Adrenal gland (tissue), 9 donors: ENCODE measurements at regions not wholly inside any gene's neighbourhood (a gene's known extent, or its start where the extent isn't known, plus 50 kb on each side); places are given as distances from the start of the nearest gene placed in this dataset.
"Not testable (repeated sequence)": the region's sequence is repeated elsewhere in the genome, so short reads cannot be mapped to it uniquely, and the experiment has no call there.

Source experiments
- DNase-seq, 7 donors: peaks; one replicate each; pipeline ENCODE4 v3.0.0-alpha.2; 2019 to 2020
- H3K27ac ChIP-seq, 5 donors: fragments of 200-600 bp; sonication (generic) in 4 of 5; 1 replicate in 3 of 5; 2 replicates in 2 of 5; pipeline versions ENCODE4 v1.5.1 to v1.8.0; 2016 to 2020; ENCODE audit warnings: mild to moderate bottlenecking in 1 of 5
- H3K27me3 ChIP-seq: fragments of 200-600 bp; 2 replicates; pipeline ENCODE4 v1.8.0; 2021
- H3K36me3 ChIP-seq, 2 donors: fragments of 200-600 bp; replicated peaks in 1 of 2; 1 replicate in 1 of 2; 2 replicates in 1 of 2; pipeline versions ENCODE4 v1.5.1 to v1.8.0; 2018 to 2022
- H3K4me1 ChIP-seq, 2 donors: fragments of 200-600 bp; replicated peaks in 1 of 2; 1 replicate in 1 of 2; 2 replicates in 1 of 2; pipeline versions ENCODE4 v1.5.1 to v1.8.0; 2018 to 2021
- H3K4me3 ChIP-seq, 4 donors: fragments of 200-600 bp; sonication (generic) in 3 of 4; one replicate each; pipeline ENCODE4 v1.5.1; 2016 to 2018
- H3K9me3 ChIP-seq, 3 donors: fragments of 200-600 bp; sonication (generic) in 1 of 3; replicated peaks in 1 of 3; 1 replicate in 2 of 3; 2 replicates in 1 of 3; pipeline versions ENCODE4 v1.5.1 to v1.8.0; 2016 to 2021
- CTCF ChIP-seq, 6 experiments: fragments of 450-650 bp in 4 of 6; fragments of 200-600 bp in 2 of 6; sonication (generic) in 1 of 6; IDR thresholded peaks; 1 replicate in 5 of 6; 2 replicates in 1 of 6; pipeline versions ENCODE4 v1.5.1 to v1.8.0; 2016 to 2021; ENCODE audit warnings: antibody characterized with exemption in 6 of 6, mild to moderate bottlenecking in 2 of 6, moderate library complexity in 1 of 6
- POLR2A ChIP-seq, 2 donors: fragments of 450-650 bp; IDR thresholded peaks; one replicate each; pipeline ENCODE4 v1.6.1; 2017; ENCODE audit warnings: antibody characterized with exemption in 2 of 2, mild to moderate bottlenecking in 2 of 2, moderate library complexity in 1 of 2
- WGBS, 4 donors: extraction: QIAGEN DNeasy Blood & Tissue Kit in 2 of 4; methylation state at CpG; one replicate each; pipeline versions ENCODE4 v1.1.5 to v1.1.7; 2013 to 2017; 5-methylcytosine and 5-hydroxymethylcytosine counted together
- intact Hi-C, 2 donors: fragments of 100-400 bp; cut with DNase I; formaldehyde crosslinking; loops; one replicate each; pipeline versions ENCODE4 v1.14.1 to v1.15.0; 2022 to 2023
- donor health status: healthy with polysubstance abuse.
- donor health status: Bipolar disorder and iron deficiency.
- donor health status: DM: yes; HTN: yes; CAD: no.
- donor health status: DM: no; HTN: no; CAD: no.
- donor health status: DM: no; HTN: no; CAD: no.

- 80 to 100% (median 85%) methylated on average over 2 of the region's 2 CpGs for WGBS, 4 donors
- Histone ChIP-seq H3K9me3 (peaks cover 0 to 4% (median 0%) of the 10 kb centered on the region in 3 donors), H3K4me3 (no peak overlapping the region), H3K4me1 (no peaks in the 10 kb centered on the region), H3K36me3 (peaks cover 0 to 19% of the 10 kb centered on the region in 2 donors), H3K27ac (no peak overlapping the region), H3K27me3 (no peaks in the 10 kb centered on the region)
- DNase-seq = no peak
- no peak for TF ChIP-seq CTCF (IDR thresholded peaks at IDR 0.05)
- no peak for TF ChIP-seq POLR2A (IDR thresholded peaks at IDR 0.05)
- intact Hi-C loops = no loop called here
Observed at GRCh38 chr9:94445863-94446262, 109.0 kb upstream of the PCAT7 start.

- Histone ChIP-seq H3K4me3 (no peak overlapping the region), H3K36me3 (peaks cover 0 to 37% of the 10 kb centered on the region in 2 donors), H3K4me1 (no peaks in the 10 kb centered on the region), H3K27ac (no peak overlapping the region), H3K27me3 (no peaks in the 10 kb centered on the region), H3K9me3 (peaks cover 0 to 4% (median 0%) of the 10 kb centered on the region in 3 donors)
- WGBS, 4 donors = 69 to 93% (median 86%) methylated on average over 2 of the region's 2 CpGs
- intact Hi-C loops = no loop called here
- no peak for DNase-seq
- TF ChIP-seq POLR2A (IDR thresholded peaks at IDR 0.05) (no peak), CTCF (IDR thresholded peaks at IDR 0.05) (no peak)
Observed at GRCh38 chr9:94449486-94449885, 105.4 kb upstream of the PCAT7 start.

- Histone ChIP-seq H3K4me3 (no peak overlapping the region), H3K4me1 (no peaks in the 10 kb centered on the region), H3K9me3 (peaks cover 0 to 9% (median 0%) of the 10 kb centered on the region in 3 donors), H3K27me3 (no peaks in the 10 kb centered on the region), H3K36me3 (peaks cover 0 to 15% of the 10 kb centered on the region in 2 donors), H3K27ac (no peak overlapping the region)
- no peak for DNase-seq
- 81 to 93% (median 87%) methylated on average over 2 of the region's 2 CpGs for WGBS, 4 donors
- intact Hi-C loops = no loop called here
- TF ChIP-seq CTCF (IDR thresholded peaks at IDR 0.05) (no peak), POLR2A (IDR thresholded peaks at IDR 0.05) (no peak)
Observed at GRCh38 chr9:94464790-94465189, 90.1 kb upstream of the PCAT7 start.

GRCh38 chr9:94472063-94472462, 82.8 kb upstream of the PCAT7 start:
- intact Hi-C loops, H3K27ac ChIP-seq: not testable (repeated sequence)
- 73 to 92% (median 84%) methylated on average over 4 of the region's 4 CpGs for WGBS, 4 donors

GRCh38 chr9:94472806-94473360, 82.0 kb upstream of the PCAT7 start:
- H3K36me3 ChIP-seq = no peaks in the 10 kb centered on the region
- peaks cover 0 to 4% (median 0%) of the 10 kb centered on the region in 3 donors for H3K9me3 ChIP-seq
- 69 to 80% (median 78%) methylated on average over 4 of the region's 4 CpGs for WGBS, 4 donors
- H3K4me3 ChIP-seq = no peak overlapping the region
- H3K27me3 ChIP-seq = no peaks in the 10 kb centered on the region
- intact Hi-C loops = no loop called here
- no peak for DNase-seq
- TF ChIP-seq POLR2A (IDR thresholded peaks at IDR 0.05) = no peak
- no peak for TF ChIP-seq CTCF (IDR thresholded peaks at IDR 0.05)
- H3K4me1 ChIP-seq = no peaks in the 10 kb centered on the region
- H3K27ac ChIP-seq = no peak overlapping the region

More at GRCh38 chr9:94472063-94472462, 82.8 kb upstream of the PCAT7 start:
- not testable (repeated sequence) for H3K36me3 ChIP-seq, H3K4me1 ChIP-seq, H3K4me3 ChIP-seq, H3K9me3 ChIP-seq, H3K27me3 ChIP-seq, DNase-seq
